A549 (cell line): ENCODE measurements at regions not wholly inside any gene's neighbourhood (a gene's known extent, or its start where the extent isn't known, plus 50 kb on each side); places are given as distances from the start of the nearest gene placed in this dataset.

Experiments used
- CBX2 ChIP-seq: fragments of 200-600 bp; sonication (generic); IDR thresholded peaks from 2 replicates; pipeline ENCODE4 v1.6.1; 2016; ENCODE audit warnings: low read depth, mild to moderate bottlenecking, borderline replicate concordance
- CTCF ChIP-seq: fragments of >200 bp; sonication (Bioruptor Twin); formaldehyde crosslinking; IDR thresholded peaks from 3 replicates; pipeline ENCODE4 v1.5.1; 2016
- HEYL ChIP-seq: fragments of 250-450 bp; sonication (Bioruptor Pico); IDR thresholded peaks from 2 replicates; pipeline ENCODE4 v1.8.0; 2021; ENCODE audit warnings: mild to moderate bottlenecking, moderate library complexity
- MAX ChIP-seq: IDR thresholded peaks from 2 replicates; pipeline ENCODE4 v1.6.1; 2012
- POLR2A ChIP-seq: IDR thresholded peaks from 2 replicates; pipeline ENCODE4 v1.6.1; 2012; ENCODE audit warnings: mild to moderate bottlenecking, low read length
- RNF2 ChIP-seq: fragments of 200-600 bp; sonication (generic); IDR thresholded peaks from 2 replicates; pipeline ENCODE4 v1.6.1; 2016; ENCODE audit warnings: low read depth, mild to moderate bottlenecking, antibody characterized with exemption, moderate library complexity, borderline replicate concordance
- ZFP36 ChIP-seq: fragments of 450-650 bp; IDR thresholded peaks from 2 replicates; pipeline ENCODE4 v1.6.1; 2014; ENCODE audit warnings: borderline replicate concordance; ENCODE audit not compliant: partially characterized antibody
- ZNF302 ChIP-seq: fragments of 250-450 bp; sonication (Bioruptor Pico); IDR thresholded peaks from 2 replicates; pipeline ENCODE4 v1.9.0; 2021; ENCODE audit warnings: inconsistent platforms, mild to moderate bottlenecking, moderate library complexity

GRCh38 chr2:217481577-217481976 is 521.2 kb downstream of the TNS1 start:
- TF ChIP-seq ZNF302 (no peak), CTCF (no peak), HEYL (no peak), ZFP36 (no peak), POLR2A (no peak), RNF2 (no peak), CBX2 (no peak), MAX (no peak)
